Activated CD8-positive, alpha-beta memory T cell treated with anti-CD3 and anti-CD28 coated beads for 48 hours (primary cell): ENCODE measurements at regions not wholly inside any gene's neighbourhood (a gene's known extent, or its start where the extent isn't known, plus 50 kb on each side); places are given as distances from the start of the nearest gene placed in this dataset.

Source experiments
- DNase-seq, 3 experiments: peaks; one replicate each; pipeline ENCODE4 v3.0.0-alpha.2; 2020; ENCODE audit warnings: low read depth in 2 of 3, low spot score in 2 of 3

- no peak for DNase-seq
Observed at GRCh38 chr4:13250263-13250662, 233.9 kb downstream of the RAB28 start.

DNA sequence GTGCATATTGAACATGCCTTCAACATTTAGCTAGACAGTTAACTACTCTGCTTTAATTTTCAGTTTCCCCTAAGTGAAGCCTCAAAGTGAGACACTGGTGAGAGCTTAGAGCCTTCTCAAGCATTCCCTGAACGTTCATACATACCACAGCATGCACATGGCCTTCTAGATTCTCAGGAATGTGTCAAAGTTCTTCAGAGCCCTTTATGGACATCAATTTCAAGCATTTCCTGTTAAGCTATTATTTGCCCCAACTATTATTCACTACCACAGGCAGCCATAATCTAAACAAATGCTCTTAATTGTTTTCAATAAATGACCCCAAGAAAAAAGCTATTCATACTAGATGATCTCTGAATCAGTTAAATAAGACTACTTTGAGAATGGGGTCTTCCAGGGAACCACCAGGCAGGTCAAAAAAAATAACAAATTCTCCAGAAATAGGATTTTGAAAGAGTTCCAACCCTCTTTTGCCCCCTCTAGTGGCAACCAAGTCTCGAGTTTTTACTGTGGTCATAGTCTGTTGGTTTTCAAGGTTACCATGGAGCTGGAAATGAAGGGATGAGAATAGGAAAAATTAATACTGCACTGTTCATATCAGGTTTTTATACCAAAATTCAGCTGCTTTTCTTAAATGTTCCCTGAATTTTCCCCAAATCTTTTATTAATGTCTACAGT is 235.4 kb downstream of the RAB28 start:
- DNase-seq = no peak

DNA sequence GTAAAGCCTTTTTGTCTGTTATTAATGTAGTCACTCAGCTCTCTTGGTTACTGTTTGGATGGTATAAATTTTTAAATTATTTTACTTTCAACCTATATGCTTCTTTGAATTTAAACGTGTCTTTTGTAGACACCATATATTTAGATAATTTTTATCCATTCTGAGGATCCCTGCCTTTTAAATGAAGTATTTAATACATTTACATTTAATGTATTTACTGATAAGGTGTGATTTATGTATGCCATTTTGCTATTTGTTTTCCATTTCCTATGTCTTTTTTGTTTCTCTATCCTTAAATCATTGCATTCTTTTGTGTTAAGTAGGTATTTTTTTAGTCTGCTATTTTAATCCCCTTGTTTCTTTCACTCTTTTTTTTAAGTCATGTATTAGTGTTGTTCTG is 238.0 kb downstream of the RAB28 start:
- no peak for DNase-seq

DNA sequence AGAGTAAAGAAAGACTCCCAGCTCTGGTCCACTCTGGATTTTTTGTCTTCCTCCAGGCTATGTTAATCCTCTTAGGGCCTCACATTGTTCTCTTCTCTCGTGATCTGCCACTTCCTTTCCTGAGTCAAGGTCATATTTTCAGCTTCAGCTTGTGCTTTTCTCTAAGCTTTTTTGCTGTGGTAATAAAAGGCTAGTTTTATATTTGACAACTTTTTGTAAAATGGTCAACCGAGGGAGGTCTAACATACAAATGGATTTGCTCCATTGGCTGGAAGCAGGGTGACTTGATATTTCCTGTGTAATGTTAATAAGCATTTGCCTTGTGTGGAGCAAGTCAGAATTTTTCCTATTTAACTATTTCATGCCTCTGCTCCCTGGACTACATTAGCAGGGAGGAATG is 239.7 kb downstream of the RAB28 start:
- no peak for DNase-seq

DNA sequence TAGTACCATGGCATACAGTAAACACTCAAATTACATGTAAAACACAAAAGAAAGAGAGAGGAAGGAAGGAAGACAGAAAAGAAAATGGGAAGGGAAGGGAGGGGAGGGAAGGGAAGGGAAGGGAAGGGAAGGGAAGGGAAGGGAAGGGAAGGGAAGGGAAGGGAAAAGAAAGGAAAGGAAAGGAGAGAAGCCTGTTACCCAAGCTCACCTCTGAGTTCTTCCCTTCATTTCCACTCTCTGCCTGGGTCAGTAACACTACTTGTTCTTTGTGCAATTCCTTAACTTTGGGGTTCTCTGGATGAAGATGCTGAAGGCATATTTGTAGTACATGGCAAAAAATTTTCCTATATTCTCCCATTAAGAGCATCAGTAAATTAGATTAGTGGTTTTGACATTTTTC is 241.0 kb downstream of the RAB28 start:
- DNase-seq = no peak

GRCh38 chr4:13240066-13240465 is 244.1 kb downstream of the RAB28 start:
- no peak for DNase-seq

- no peak for DNase-seq
Observed at GRCh38 chr4:13238936-13239335, 245.2 kb downstream of the RAB28 start.

DNA sequence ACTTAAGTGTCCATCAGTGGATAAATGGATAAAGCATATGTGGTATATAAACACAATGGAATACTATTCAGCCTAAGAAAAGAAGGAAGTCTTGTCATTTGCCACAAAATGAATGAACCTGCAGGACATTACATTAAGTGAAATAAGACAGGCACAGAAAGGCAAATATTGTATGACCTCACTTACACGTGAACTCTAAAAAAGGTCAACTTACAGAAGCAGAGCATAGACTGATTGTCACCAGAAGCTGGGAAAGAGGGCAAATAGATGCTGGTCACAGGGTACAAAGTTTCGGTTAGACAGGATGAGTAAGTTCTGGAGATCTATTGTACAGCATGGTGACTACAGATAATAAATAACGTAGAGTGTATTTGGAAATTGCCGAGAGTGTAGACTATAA is 247.7 kb downstream of the RAB28 start:
- no peak for DNase-seq

DNA sequence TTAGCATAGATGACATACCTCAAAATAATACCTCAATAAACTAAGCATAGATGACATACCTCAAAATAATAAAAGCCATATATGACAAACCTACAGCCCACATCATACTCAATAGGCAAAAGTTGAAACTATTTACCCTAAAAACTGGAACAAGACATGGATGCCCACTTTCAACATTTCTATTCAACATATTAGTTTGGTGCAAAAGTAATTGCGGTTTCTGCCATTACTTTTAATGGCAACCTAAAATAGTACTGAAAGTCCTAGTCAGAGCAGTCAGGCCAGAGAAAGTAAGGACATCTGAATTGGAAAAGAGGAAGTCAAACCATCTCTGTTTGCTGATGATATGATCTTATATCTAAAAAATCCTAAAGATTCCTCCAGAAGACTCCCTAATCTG is 250.4 kb downstream of the RAB28 start:
- no peak for DNase-seq

DNA sequence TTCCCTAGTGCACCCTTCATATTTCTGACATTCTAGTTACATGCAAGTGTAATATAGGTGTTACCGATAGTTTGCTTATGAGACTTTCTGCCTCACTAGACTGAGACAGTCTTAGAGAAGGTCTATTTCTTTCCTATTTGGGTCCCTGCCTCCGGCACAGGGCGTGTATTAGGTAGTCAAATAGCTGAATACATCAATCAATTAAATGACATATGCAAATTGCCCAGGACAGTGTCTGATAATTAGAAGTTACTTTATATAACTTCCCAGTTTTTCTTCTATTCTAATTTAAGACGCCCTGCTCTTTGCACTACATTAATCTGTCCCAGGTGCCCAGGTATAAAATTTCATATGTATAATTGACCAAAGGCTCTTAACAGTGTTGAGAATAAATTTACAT is 264.2 kb downstream of the RAB28 start:
- DNase-seq = no peak

- DNase-seq = no peak
Observed at GRCh38 chr4:13218326-13218958, 265.7 kb downstream of the RAB28 start.

- no peak for DNase-seq
Observed at GRCh38 chr4:13215560-13215959, 268.6 kb downstream of the RAB28 start.

DNA sequence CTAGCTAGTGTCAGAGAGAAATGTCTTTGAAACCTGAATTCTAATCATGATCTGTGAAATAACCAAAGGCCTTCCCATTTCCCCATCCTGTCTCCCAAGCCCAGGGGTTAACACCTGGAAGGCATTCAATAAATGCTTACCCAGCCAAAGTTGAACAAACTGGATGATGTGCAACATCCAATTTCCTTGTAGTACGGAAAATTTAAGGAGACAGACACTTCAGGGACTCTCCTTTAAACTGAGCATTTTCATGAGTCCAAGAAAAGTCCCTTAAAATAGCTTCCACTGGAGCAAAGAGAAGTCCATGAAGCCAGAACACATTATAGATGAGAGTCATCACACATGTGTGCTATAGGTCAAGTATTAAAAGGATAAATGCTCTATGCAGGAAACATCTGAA is 271.2 kb downstream of the RAB28 start:
- no peak for DNase-seq

DNA sequence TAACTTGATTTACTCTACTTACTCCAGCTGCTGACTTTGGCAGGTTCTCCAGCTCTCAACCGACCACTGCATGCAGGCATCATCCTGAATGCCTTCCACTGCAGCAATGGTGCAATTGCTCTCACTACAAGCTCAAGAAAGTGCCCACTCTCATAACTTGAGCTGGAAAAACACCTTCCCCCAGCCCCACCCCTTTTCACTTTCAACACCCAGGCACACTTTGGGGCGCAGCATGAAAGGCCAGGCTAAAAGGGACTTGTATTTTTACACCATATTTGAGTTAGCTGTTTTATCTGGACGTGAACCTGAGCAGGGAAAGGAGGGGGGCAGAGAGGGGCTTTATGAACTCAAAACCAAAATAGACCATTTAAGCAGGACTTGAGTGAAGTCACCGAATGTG is 274.5 kb downstream of the RAB28 start:
- no peak for DNase-seq

GRCh38 chr4:13208558-13209193 is 275.5 kb downstream of the RAB28 start:
- no peak for DNase-seq

DNA sequence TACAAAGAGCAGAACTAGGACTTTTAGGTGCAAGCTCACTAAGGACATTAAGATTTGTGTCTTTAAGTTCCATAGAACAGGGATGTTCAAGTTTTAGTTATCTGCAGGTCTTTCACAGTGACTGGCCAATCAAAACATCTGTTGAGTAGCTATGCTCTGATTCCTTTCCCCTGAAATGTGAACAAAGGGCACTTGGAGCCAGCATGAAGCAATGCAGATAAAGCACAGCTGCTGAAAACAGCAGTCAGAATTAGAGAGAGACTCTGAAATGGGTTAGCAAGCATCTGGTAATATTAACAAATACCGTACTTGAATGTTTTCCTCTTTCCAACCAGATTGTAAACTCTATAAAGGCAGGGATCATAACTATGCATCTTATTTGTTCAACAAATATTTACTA is 276.9 kb downstream of the RAB28 start:
- DNase-seq = no peak

GRCh38 chr4:13203101-13203500 is 281.0 kb downstream of the RAB28 start:
- DNase-seq = no peak

DNA sequence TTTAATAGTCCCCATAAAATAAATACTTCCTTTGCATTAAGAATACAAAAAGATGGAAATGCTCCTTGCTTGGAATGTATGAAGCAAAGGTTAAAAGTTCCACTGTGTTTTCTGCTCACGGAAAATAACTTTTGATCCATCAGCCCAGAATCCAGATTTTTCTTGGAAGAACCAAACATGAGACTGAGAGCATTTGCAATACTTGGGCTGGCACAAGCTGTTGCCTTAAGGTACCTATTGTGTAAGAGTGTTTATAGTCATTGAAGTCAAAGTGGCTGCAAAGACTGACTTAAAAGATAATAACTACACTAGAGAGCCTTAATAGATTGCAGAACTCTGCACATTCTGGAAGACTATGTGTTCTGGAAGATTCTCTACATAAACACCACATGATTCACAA is 281.4 kb downstream of the RAB28 start:
- no peak for DNase-seq

DNA sequence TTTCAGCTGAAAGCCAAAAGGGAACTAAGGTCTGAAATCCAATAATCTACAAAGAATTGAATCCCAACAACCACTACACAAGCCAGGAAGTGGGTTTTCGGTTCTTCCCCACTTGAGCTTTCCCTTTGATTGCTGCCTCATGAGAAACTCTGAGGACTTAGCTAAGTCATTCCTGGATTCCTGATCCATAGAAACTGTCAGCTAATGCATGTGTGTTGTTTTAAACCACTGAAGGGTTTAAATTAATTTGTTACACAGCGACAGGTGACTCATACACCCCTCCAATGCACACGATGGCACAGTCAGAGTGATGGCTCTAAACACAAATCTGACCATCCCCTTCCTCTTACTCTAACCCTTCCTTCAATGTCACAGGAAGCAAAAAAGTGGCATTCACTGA is 282.9 kb downstream of the RAB28 start:
- DNase-seq = no peak

GRCh38 chr4:13196721-13197120 is 287.4 kb downstream of the RAB28 start:
- DNase-seq = no peak

- DNase-seq = no peak
Observed at GRCh38 chr4:13193662-13194061, 290.5 kb downstream of the RAB28 start.

GRCh38 chr4:13190093-13190721 is 293.9 kb downstream of the RAB28 start:
- no peak for DNase-seq
